DOHH2 (cell line): ENCODE measurements at regions not wholly inside any gene's neighbourhood (a gene's known extent, or its start where the extent isn't known, plus 50 kb on each side); places are given as distances from the start of the nearest gene placed in this dataset.

Experiments used
- EZH2phosphoT487 ChIP-seq: fragments of 200-600 bp; sonication (generic); IDR thresholded peaks from 2 replicates; pipeline ENCODE4 v1.6.1; 2017; ENCODE audit warnings: borderline replicate concordance, mild to moderate bottlenecking, antibody characterized with exemption, low read length, moderate library complexity, mixed read lengths
- TF ChIP-seq, protein P1 (sequence below): fragments of 200-600 bp; sonication (generic); IDR thresholded peaks from one replicate; pipeline ENCODE4 v1.5.1; 2014; ENCODE audit warnings: antibody characterized with exemption, mild to moderate bottlenecking, low read depth, low read length; ENCODE audit not compliant: poor library complexity, severe bottlenecking

GRCh38 chr22:23403152-23403719 lies 176.9 kb downstream of the IGLL1 start:
- TF ChIP-seq, protein P1, sequence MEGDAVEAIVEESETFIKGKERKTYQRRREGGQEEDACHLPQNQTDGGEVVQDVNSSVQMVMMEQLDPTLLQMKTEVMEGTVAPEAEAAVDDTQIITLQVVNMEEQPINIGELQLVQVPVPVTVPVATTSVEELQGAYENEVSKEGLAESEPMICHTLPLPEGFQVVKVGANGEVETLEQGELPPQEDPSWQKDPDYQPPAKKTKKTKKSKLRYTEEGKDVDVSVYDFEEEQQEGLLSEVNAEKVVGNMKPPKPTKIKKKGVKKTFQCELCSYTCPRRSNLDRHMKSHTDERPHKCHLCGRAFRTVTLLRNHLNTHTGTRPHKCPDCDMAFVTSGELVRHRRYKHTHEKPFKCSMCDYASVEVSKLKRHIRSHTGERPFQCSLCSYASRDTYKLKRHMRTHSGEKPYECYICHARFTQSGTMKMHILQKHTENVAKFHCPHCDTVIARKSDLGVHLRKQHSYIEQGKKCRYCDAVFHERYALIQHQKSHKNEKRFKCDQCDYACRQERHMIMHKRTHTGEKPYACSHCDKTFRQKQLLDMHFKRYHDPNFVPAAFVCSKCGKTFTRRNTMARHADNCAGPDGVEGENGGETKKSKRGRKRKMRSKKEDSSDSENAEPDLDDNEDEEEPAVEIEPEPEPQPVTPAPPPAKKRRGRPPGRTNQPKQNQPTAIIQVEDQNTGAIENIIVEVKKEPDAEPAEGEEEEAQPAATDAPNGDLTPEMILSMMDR: no peak
- TF ChIP-seq EZH2phosphoT487: no peak
